IMR-90 (cell line): ENCODE measurements at regions not wholly inside any gene's neighbourhood (a gene's known extent, or its start where the extent isn't known, plus 50 kb on each side); places are given as distances from the start of the nearest gene placed in this dataset.

Experiments used
- ATAC-seq: fragments of 200-7000 bp; cut with Tn5 transposase; 2 replicates; pipeline ENCODE4 v1.9.1; 2020; ENCODE audit warnings: low read depth, mild to moderate bottlenecking, moderate library complexity
- BruUV-seq: library from RNA; stranded (reverse); fragments of 400-500 nt; replicated peaks from 2 replicates; lab custom pipeline; 2021; lab: Mats Ljungman, UMichigan
- CTCF ChIA-PET: fragments of 300-600 bp; formaldehyde crosslinking; extraction: SDS; loops from one replicate; lab custom pipeline; 2021; ENCODE audit warnings: antibody characterized with exemption; lab: Yijun Ruan, JAX
- POLR2A ChIA-PET: fragments of 300-600 bp; sonication (Branson Sonifier 250); formaldehyde crosslinking; loops from one replicate; lab custom pipeline; 2022; ENCODE audit warnings: antibody characterized with exemption; ENCODE audit not compliant: unreplicated experiment; lab: Charles Lee
- DNase-seq: peaks from one replicate; pipeline ENCODE4 v3.0.0; 2013
- H2AFZ ChIP-seq: replicated peaks from 2 replicates; pipeline ENCODE3; 2013; ENCODE audit warnings: low read length, mild to moderate bottlenecking; ENCODE audit not compliant: poor library complexity
- H2AK5ac ChIP-seq: 2 replicates; pipeline ENCODE4 v1.6.1; 2013; ENCODE audit warnings: low read depth, low read length, inconsistent platforms
- H2AK9ac ChIP-seq: replicated peaks from 2 replicates; pipeline ENCODE3; 2013; ENCODE audit warnings: mild to moderate bottlenecking, low read depth, low read length, moderate library complexity; ENCODE audit not compliant: poor library complexity
- H2BK120ac ChIP-seq: 2 replicates; pipeline ENCODE4 v1.6.1; 2013; ENCODE audit warnings: low read depth, low read length, inconsistent platforms
- H2BK15ac ChIP-seq: 3 replicates; pipeline ENCODE4 v1.6.1; 2013; ENCODE audit warnings: low read depth, low read length, inconsistent platforms
- H2BK20ac ChIP-seq: 2 replicates; pipeline ENCODE4 v1.6.1; 2013; ENCODE audit warnings: low read depth, mild to moderate bottlenecking, inconsistent platforms, low read length, moderate library complexity
- H2BK5ac ChIP-seq: 2 replicates; pipeline ENCODE4 v1.6.1; 2013; ENCODE audit warnings: mild to moderate bottlenecking, low read depth, low read length, inconsistent platforms; ENCODE audit not compliant: poor library complexity, severe bottlenecking
- H3K14ac ChIP-seq: replicated peaks from 2 replicates; pipeline ENCODE4 v1.6.1; 2013; ENCODE audit warnings: low read depth, low read length, inconsistent platforms
- H3K18ac ChIP-seq: 2 replicates; pipeline ENCODE4 v1.6.1; 2013; ENCODE audit warnings: low read depth, low read length, control low read depth
- H3K23ac ChIP-seq: 2 replicates; pipeline ENCODE4 v1.6.1; 2013; ENCODE audit warnings: low read depth, low read length, inconsistent platforms
- H3K27ac ChIP-seq: 2 replicates; pipeline ENCODE4 v1.5.1; 2013; ENCODE audit warnings: mild to moderate bottlenecking, control low read depth, low read length; ENCODE audit not compliant: insufficient read depth
- H3K27me3 ChIP-seq: 2 replicates; pipeline ENCODE4 v1.6.1; 2013; ENCODE audit warnings: low read length; ENCODE audit not compliant: control insufficient read depth, insufficient read depth
- H3K36me3 ChIP-seq: 2 replicates; pipeline ENCODE4 v1.6.1; 2013; ENCODE audit warnings: low read length, mixed read lengths; ENCODE audit not compliant: control insufficient read depth, insufficient read depth
- H3K4ac ChIP-seq: 2 replicates; pipeline ENCODE4 v1.6.1; 2013; ENCODE audit warnings: low read depth, low read length, inconsistent platforms
- H3K4me1 ChIP-seq: 2 replicates; pipeline ENCODE4 v1.6.1; 2013; ENCODE audit warnings: low read length, mixed read lengths; ENCODE audit not compliant: control insufficient read depth, insufficient read depth
- H3K4me2 ChIP-seq: 2 replicates; pipeline ENCODE4 v1.6.1; 2013; ENCODE audit warnings: low read depth, mild to moderate bottlenecking, control low read depth, low read length, moderate library complexity
- H3K4me3 ChIP-seq: 2 replicates; pipeline ENCODE4 v1.5.1; 2013; ENCODE audit warnings: low read depth, mild to moderate bottlenecking, control low read depth, low read length, moderate library complexity; ENCODE audit not compliant: insufficient read depth
- H3K56ac ChIP-seq: 2 replicates; pipeline ENCODE4 v1.6.1; 2013; ENCODE audit warnings: low read length, inconsistent platforms; ENCODE audit not compliant: insufficient read depth; ENCODE audit errors: extremely low read depth
- H3K79me1 ChIP-seq, 2 experiments: 2 replicates each; pipeline ENCODE4 v1.6.1; 2013; ENCODE audit warnings: low read length in 2 of 2, inconsistent platforms in 1 of 2, low read depth in 1 of 2
- H3K9ac ChIP-seq: 2 replicates; pipeline ENCODE4 v1.6.1; 2013; ENCODE audit warnings: low read depth, low read length, control low read depth
- H3K9me1 ChIP-seq: 2 replicates; pipeline ENCODE4 v1.6.1; 2013; ENCODE audit warnings: low read length, inconsistent platforms; ENCODE audit not compliant: insufficient read depth
- H3K9me3 ChIP-seq: 2 replicates; pipeline ENCODE4 v1.6.1; 2013; ENCODE audit warnings: low read length; ENCODE audit not compliant: control insufficient read depth, insufficient read depth
- H4K20me1 ChIP-seq: 2 replicates; pipeline ENCODE4 v1.6.1; 2013; ENCODE audit warnings: low read length, inconsistent platforms; ENCODE audit not compliant: insufficient read depth
- H4K5ac ChIP-seq: 2 replicates; pipeline ENCODE4 v1.6.1; 2013; ENCODE audit warnings: mild to moderate bottlenecking, low read depth, low read length, control low read depth
- H4K8ac ChIP-seq, 2 experiments: 2 replicates each; pipeline ENCODE4 v1.6.1; 2013; ENCODE audit warnings: low read depth in 2 of 2, low read length in 2 of 2, control low read depth in 1 of 2, inconsistent platforms in 1 of 2
- H4K91ac ChIP-seq: 2 replicates; pipeline ENCODE4 v1.6.1; 2013; ENCODE audit warnings: low read depth, low read length, inconsistent platforms; ENCODE audit not compliant: insufficient read depth
- BHLHE40 ChIP-seq: fragments of 150-350 bp; IDR thresholded peaks from 2 replicates; pipeline ENCODE4 v1.6.1; 2016; ENCODE audit warnings: mild to moderate bottlenecking, low read depth, low read length
- CTCF ChIP-seq: conservative IDR thresholded peaks from 2 replicates; pipeline ENCODE4 v1.5.1; 2012; ENCODE audit warnings: mild to moderate bottlenecking, low read depth, low read length, improper control_type of control experiment
- MAFK ChIP-seq: IDR thresholded peaks from 2 replicates; pipeline ENCODE4 v1.6.1; 2012; ENCODE audit warnings: low read depth, low read length, improper control_type of control experiment
- MXI1 ChIP-seq: IDR thresholded peaks from 2 replicates; pipeline ENCODE4 v1.6.1; 2012; ENCODE audit warnings: low read depth, mild to moderate bottlenecking, low read length, moderate library complexity, borderline replicate concordance
- NFE2L2 ChIP-seq: fragments of 150-350 bp; IDR thresholded peaks from 2 replicates; pipeline ENCODE4 v1.6.1; 2016; ENCODE audit warnings: low read depth, mild to moderate bottlenecking, low read length
- RAD21 ChIP-seq: IDR thresholded peaks from 2 replicates; pipeline ENCODE4 v1.6.1; 2012; ENCODE audit warnings: low read length, improper control_type of control experiment
- RCOR1 ChIP-seq: IDR thresholded peaks from 2 replicates; pipeline ENCODE4 v1.6.1; 2012; ENCODE audit warnings: mild to moderate bottlenecking, low read length, improper control_type of control experiment; ENCODE audit not compliant: insufficient replicate concordance
- RFX5 ChIP-seq: IDR thresholded peaks from 2 replicates; pipeline ENCODE4 v1.8.0; 2012; ENCODE audit warnings: low read depth, mild to moderate bottlenecking, low read length, moderate library complexity
- WGBS, 2 experiments: methylation state at CpG; one replicate each; pipeline versions ENCODE4 v1.1.5 to v1.1.7; 2013; ENCODE audit warnings: missing lambda C conversion rate in 2 of 2; ENCODE audit not compliant: insufficient read length in 1 of 2; ENCODE audit errors: extremely low coverage in 2 of 2; 5-methylcytosine and 5-hydroxymethylcytosine counted together
- dilution Hi-C: fragments of 300-500 bp; cut with HindIII; formaldehyde crosslinking; loops from one replicate; pipeline ENCODE4 v1.14.3; 2018; ENCODE audit warnings: low sequenced_read_pairs; ENCODE audit not compliant: unreplicated experiment
- in situ Hi-C: fragments of 300-500 bp; cut with MboI; formaldehyde crosslinking; loops from 3 replicates; pipeline ENCODE4 v1.14.3; 2019; ENCODE audit warnings: low sequenced_read_pairs, inconsistent platforms, mixed read lengths
- intact Hi-C: fragments of 100-400 bp; cut with micrococcal nuclease; formaldehyde crosslinking; loops from 2 replicates; pipeline ENCODE4 v1.10.0; 2022

DNA sequence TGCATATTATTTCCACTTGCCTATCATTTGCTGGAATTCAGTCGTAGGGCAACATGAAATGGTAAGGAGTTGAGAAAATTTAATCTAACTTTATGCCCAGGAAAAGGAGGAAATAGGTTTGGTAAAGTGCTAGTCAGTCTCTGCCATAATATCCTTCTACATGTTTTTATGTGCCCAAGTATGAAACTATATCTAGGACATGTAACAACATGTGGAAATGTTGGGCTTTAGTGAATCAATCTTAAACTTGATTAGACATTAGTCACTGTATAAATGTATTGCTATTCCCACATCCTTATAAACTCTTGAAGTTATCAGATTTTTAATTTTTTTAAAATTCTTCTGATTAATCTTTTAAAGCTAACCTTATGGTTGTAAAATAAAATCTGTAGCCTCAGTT is 204.7 kb upstream of the ZRANB2 start:
- H3K4me3 ChIP-seq = no peak overlapping the region

More for the DNA sequence above, 204.7 kb upstream of the ZRANB2 start:
- dilution Hi-C loops = no loop called here
- Histone ChIP-seq H2AK9ac (no peak overlapping the region), H3K27me3 (no peaks in the 10 kb centered on the region), H2BK15ac (no peak overlapping the region), H4K91ac (no peak overlapping the region), H4K5ac (no peak overlapping the region), H3K4ac (no peak overlapping the region), H3K18ac (no peak overlapping the region), H3K9ac (no peak overlapping the region), H2AFZ (no peak overlapping the region), H3K4me2 (no peak overlapping the region), H3K9me1 (no peaks in the 10 kb centered on the region), H2BK5ac (no peak overlapping the region), H3K4me1 (no peaks in the 10 kb centered on the region), H2AK5ac (no peak overlapping the region), H4K8ac (no peak overlapping the region), H3K56ac (no peak overlapping the region), H2BK20ac (no peak overlapping the region), H3K23ac (no peak overlapping the region), H3K79me1 (no peaks in the 10 kb centered on the region), H3K27ac (no peak overlapping the region), H3K36me3 (no peaks in the 10 kb centered on the region), H3K9me3 (no peaks in the 10 kb centered on the region), H2BK120ac (no peak overlapping the region), H4K20me1 (no peaks in the 10 kb centered on the region), H3K14ac (no peak overlapping the region)
- WGBS, 2 experiments = no CpG with 5 or more reads among the region's 1 CpG
- BruUV-seq = no TSS peak
- DNase-seq (no peak), ATAC-seq (no peak)
- ChIA-PET POLR2A (no interaction called here), CTCF (no interaction called here)
- in situ Hi-C loops = no loop called here
- TF ChIP-seq RFX5 = no peak
- no peak for TF ChIP-seq RCOR1
- no peak for TF ChIP-seq RAD21
- TF ChIP-seq BHLHE40 = no peak
- no peak for TF ChIP-seq CTCF
- no peak for TF ChIP-seq MXI1
- no peak for TF ChIP-seq MAFK
- TF ChIP-seq NFE2L2 = no peak
- intact Hi-C loops = no loop called here
